ENCODE measurements at regions not wholly inside any gene's neighbourhood (a gene's known extent, or its start where the extent isn't known, plus 50 kb on each side); places are given as distances from the start of the nearest gene placed in this dataset.

DNA sequence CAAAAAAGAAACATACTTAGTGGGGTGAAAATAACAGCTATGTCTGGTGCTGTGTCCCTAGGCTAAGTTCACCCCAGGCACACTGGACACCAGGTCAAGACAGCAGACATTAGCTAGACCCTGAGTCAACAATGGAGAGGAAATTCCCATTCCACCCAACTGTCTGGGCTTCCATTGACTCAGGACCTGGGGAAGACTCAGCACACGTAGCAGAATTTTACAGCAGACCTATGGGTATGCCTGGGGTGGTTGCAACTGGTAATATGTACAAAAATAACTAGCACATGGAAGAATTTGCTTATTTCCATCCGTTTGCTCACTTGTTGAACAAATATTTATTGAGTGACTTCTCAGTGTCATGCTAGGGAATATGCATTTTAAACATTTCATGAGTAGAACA is 117.0 kb downstream of the GAS1 start:
- DNase-seq (ENCODE audit: low spot score), result no peak

DNA sequence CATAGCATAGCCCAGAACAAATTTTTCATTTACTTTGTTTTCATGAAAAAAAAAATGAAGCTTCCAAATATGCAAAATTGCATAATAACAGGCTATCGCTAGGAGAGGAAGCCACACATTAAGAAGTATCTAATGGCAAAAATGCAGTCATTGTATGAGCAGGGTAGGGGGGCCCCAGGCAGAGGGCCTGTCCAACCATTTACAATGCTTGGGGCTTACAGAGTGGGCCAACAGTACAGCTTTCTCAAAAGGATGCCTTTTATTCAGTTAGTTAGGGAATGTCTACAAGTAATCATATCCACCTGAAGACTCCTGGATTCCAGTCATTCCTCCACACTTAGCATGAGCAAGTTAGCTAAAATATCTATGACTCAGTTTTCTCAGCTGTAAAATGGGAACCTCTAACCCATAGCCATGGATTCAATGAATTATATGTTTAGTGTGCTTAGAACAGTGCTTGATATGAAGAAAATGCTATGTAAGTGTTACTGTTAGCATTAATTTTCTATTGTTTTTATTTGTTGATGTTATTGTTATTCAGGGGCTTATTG is 117.7 kb downstream of the GAS1 start:
- no peak for DNase-seq (ENCODE audit: low spot score)

DNA sequence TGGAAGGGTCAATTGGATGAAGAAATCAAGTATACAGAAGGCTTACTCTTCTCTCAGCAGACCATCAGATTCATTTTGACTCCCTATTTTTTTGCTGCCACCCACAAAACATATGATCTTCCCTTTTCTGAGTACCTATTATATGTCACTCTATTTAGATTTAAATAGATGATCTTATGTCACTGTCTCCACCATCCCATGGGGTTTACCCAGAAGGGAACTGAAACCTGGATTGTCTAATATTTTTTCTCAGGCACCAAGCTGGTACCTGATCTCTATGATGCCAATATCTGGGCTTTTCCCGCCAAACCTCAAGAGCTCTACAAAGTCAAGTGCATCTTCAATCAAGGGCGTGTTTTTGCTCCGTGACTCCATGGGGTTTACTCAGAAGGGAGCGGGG is 118.7 kb downstream of the GAS1 start:
- DNase-seq (ENCODE audit: low spot score), result no peak

DNA sequence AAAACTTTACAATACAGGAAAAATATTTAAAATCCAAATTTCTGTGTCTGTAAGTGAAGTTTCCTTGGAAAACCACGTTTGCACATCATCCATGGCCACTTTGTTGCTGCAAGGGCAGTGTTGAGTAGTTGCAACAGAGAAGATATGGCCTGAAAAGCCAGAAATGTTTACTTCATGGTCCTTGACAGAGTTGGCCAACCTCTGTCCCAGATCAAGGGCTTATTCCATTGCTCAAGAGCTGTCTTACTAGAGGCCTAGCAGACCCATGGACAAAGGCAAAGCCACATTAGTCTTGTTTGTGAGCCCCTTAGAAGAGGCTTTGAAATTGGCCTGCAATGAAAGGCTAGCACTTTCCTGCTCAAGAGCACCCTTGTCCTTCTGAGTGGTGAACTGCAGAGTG is 119.4 kb downstream of the GAS1 start:
- DNase-seq (ENCODE audit: low spot score), result no peak

DNA sequence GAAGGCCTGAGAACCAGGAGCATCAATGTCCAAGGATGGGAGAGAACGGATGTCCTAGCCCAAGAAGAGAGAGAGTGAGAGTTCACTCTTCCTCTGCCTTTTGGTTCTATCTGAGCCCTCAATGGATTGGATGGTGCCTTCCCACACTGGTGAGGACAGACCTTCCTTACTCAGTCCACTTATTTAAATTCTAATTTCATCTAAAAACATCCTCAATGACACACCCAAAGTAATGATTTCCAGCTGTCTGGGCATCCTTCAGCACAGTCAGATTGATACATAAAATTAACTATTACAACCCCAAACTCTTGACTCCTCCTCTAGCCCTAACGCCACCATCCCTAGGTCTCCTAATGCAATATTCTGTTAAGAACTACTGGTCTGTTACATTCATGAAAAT is 122.0 kb downstream of the GAS1 start:
- no peak for DNase-seq (ENCODE audit: low spot score)

DNA sequence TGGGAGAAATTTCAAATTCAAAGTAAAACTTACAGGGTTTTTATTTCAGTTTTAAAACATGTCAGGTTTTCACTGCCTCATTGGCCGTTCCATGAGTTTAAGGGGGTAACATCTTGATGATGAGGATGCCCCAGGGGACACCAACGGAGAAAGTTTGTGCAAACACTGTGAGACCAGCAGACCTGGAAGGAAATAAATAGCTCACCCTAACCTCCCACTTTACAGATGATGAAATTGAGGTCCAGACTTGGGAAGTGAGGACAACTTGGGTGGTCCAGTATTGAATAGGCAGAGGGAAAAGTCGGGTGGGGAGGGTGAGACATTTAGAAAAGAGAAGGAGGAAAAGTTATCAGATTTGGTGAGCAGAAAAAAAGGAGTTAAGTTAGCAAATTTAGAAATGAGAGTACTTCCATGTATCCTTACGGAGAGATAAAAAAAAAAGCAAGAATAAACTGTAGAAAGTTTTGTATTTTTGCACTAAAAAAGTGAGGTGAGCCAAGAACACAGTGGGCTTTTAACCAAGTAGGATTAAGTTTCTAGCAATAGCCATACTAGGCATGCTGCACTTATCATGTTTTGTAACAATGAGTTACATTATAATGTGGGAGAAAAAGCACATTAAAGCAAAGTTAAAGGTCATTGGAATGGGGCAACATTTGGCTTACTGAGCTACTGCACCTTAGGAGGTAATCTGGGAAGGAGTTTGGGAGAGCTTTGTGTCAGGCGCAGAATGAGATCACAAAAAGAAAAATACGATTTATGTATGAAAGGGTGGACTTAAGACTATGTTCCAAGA is 125.1 kb downstream of the GAS1 start:
- DNase-seq (ENCODE audit: low spot score), result no peak

DNA sequence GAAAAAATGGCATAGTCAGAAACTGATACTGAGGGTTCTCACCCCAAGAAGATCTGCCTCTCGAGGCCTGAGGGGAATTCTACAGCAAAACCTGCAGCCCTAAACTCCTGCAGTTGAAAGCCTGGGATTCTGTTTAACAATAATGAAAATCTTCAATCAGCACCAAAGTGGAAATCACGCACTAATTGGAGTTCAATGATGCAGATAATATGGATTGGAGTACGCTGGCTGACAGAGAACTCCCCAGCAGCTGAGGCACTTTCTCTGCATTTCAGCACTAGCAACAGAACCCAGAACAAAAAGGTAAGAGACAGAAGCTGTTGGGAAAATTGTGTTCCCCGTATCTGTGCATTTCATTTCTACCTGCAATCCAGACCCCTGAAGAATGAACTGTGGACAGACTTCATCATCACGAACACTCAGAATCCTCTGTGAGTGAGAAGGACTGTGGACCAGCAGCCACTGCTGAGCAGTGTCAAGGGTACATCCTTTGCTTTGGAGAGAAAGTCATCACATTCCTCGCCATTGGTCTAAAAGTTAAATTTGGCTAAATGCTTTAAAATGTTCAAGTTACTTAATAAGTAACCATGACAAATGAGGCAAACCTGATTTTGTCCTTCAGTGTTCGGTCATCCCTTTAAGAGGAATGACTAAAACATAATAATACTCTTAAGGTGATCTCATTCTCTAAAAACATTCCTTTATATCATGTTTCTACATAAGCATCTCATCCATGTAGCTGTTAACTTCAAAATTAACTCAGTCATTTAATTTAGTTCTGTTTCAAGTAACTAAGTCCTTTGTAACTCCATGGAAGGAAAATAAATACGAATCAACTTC is 126.1 kb downstream of the GAS1 start:
- DNase-seq (ENCODE audit: low spot score), result no peak

DNA sequence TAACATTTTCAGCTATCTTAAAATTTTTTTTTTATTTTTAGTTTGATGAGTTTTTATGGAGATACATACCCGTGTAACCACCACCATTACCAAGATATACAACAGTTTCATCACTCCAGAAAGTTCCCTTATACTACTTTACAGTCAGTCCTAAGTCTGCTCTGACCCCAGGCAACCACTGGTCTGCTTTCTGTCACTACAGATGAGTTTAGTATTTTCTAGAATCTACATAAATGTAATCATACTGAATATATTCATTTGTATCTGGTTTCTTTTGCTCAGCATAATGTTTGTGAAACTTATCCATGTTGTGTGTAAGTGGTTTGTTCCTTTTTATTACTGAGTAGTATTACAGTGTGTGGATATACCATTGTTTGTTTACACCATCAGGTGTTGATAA is 127.8 kb downstream of the GAS1 start:
- no peak for DNase-seq (ENCODE audit: low spot score)

DNA sequence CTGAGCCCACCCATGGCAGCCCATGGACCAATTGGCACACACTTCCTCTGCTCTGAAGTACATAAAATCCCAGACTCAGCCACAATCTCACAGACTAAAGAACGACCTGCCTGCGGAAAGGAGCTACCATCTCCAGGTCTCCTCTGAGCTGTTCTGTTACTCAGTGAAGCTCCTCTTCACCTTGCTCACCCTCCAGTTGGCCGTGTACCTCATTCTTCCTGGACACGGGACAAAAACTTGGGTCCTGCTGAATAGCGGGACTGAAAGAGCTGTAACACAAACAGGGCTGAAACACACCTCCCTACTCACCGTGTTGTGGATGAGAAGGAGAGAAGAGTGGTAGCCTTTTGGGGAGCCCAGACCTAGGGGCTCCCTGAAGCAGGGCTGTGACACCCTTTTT is 128.7 kb downstream of the GAS1 start:
- no peak for DNase-seq (ENCODE audit: low spot score)

DNA sequence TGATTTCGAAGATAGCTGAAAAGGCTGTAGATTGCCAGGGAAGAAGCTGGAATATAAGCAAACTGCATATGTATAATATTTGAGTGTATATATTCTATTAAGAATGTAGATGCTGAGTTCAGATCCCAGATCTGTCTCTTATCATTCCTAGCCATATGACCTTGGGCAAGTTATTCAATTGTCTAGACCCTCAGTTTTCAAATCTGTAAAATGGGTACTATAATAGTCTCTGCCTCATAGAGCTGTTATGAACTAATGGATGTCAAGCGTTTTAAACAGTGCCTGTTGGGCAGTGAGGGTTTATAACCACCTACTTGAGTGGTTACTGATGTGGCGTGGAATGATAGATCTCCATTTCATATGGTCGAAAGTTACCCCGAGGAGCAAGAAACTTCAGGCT is 130.4 kb downstream of the GAS1 start:
- no peak for DNase-seq (ENCODE audit: low spot score)

DNA sequence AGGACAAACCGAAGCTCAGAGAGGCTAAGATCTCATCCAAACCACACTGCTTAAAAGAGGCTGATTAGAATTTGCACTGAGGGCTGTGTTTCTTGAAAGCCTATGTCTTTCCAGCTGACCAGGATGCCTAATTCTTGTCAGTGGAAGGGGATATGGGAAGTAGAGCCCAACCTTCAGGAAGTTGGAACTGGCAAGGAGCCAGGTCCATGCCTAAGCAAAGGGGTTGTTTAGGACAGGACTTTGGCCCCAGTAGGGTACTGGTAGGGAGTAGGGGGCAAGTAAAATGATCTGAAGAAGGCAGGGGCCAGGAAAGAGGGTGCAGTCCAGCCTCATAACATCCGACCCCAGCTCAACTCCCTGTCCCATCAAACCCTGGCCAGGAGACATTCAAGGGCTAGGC is 130.9 kb downstream of the GAS1 start:
- DNase-seq (ENCODE audit: low spot score), result no peak

DNA sequence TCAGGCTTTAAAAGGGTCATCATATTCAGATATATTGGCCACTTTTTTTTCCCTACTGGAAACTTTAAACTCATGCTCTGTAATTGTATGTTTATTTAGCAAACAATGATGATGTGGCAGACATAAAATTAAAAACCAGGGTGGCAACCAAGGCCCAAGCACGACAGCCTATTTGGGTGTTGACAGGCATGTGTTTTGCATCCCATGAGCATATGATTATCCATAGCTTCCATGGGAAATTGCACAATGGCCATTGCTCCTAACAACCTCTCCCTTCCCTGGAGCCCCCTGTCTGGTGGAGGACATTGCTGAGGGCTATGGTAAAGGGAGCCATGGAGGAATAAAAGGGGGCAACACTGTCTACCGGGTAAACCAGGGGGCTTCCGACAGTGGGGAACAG is 134.7 kb downstream of the GAS1 start:
- DNase-seq (ENCODE audit: low spot score), result no peak

DNA sequence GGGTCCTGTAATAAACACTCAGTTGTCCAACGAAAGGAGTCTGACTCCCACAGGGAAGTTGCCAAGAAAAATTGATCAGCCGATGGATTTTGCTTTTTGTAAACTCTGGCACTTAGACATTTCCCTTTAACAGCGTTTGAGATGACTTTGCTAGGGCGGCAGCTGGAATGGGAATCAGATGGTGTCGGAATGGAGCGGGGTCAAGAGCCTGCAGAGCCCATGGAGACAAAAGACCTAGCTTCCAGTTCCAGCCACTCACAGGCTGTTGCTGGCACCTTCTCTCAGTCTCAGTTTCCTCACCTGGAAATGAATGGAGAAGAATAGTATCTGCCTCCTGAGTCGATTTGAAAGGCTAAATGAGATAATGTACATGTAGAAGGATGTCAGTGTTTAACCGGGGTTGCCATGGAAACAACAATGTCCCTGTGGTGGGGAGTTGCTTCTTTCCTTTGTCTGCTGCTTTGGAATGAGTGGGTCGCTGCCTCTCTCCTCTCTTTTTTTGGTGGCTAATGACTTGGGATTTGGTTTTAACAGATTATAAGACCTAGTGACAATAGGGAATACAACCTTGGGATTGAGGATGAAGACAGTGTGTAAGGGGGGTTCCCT is 137.4 kb downstream of the GAS1 start:
- DNase-seq (ENCODE audit: low spot score), result no peak

DNA sequence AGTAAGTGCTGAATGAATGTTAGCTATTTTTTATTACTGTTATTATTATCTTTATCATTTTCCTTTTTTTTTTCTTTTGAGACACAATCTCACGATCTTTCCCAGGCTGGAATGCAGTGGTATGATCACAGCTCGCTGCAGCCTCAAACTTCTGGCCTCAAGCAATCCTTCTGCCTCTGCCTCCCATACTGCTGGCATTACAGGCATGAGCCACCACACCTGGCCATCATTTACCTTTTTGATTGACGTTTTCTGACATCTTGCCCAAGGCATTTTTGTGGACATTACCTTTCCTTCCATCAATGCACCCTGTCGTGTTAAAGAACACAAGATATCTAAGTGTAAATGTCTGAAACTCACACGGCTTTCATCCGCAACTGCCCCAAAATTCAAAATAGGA is 138.2 kb downstream of the GAS1 start:
- no peak for DNase-seq (ENCODE audit: low spot score)

DNA sequence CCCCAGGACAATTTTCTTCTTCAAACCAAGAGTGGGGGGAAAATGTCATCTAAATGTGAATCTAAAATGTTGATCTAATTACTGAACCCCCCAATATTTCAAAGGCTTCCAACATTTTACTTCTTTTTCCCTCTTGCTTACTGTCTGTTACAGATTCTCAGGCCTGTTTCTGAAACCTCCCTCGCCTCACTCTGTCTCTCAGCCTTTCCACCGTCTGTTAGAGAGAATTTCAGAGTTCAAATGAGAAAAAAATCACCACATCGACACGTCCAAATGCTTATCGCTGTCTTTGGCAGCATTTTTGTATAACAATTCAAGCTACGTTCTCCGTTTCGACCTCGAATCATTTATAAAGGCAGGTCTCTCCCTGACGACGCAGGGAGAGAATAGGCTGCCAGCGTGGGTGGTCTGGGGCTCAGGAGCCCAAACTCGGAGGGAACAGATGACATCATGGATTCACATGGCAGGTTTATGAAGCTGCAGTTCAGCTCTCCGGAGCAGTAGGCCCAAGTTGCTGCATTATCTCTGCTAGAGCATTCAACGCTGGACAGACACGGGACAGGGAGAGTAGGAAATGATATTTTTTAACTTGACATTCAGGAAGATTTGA is 139.8 kb downstream of the GAS1 start:
- DNase-seq (ENCODE audit: low spot score), result no peak

DNA sequence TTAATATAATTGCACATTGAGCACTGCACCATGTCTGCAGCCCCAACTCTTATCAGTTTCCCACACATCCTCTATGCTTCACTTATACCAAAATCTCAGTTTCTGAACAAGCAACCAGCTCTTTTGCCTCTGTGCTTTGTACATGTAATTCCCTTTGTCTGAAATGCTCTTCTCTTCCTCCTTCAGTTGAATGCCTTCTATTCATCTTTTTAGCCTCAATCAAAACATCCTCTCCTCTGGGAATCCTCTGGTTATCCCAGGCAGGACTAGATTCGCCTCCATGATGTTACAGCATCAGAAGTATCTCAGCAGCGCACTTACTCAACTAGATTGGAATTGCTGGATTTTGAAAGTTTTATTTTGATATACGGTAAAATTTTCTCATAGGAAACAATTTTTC is 143.3 kb downstream of the GAS1 start:
- no peak for DNase-seq (ENCODE audit: low spot score)

DNA sequence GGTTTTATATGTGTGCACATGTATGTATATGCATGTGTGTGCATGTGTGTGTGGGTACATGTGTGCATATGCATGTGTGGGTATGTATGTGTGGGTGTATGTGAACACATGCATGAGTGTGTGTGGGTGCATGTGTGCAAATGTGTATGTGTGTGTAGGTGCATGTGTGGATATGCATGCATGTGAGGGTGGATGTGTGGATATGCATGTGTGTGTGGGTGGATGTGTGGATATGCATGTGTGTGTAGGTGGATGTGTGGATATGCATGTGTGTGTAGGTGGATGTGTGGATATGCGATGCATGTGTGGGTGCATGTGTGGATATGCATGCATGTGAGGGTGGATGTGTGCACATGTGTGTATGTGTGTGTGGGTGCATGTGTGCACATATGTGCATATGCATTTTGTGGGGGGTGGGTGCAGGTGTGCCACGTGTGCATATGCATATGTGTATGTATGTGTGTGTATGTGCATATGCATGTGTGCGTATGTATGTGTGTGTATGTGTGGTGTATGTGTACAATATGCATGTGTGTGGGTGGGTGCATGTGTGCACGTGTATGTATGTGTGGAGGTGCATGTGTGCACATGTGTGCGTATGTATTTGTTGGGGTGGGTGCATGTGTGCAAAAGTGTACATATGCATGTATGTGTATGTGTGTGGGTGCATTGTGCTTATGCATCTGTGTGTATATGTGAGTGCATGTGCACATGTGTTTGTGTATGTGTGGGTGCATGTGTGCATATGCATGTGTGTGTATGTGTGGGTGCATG is 144.2 kb downstream of the GAS1 start:
- no peak for DNase-seq (ENCODE audit: low spot score)

DNA sequence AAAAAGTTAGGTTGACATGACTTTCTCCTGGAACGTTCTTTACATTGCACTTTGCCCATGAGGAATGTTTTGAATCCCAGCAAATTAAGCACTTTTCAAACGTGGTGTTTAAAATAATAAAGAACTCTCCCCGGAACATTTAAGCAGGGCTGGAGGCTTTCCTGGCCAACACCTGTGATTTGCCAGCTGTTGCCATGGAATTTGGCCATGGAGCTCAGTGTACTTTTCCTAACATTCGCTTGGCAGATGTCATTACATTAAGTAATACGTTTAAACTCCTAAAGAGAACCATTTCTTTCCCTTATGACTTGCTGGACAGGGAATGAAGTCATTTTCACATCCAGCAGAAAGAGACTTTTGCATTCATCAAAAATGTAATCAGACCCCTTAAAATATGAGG is 146.1 kb downstream of the GAS1 start:
- DNase-seq (ENCODE audit: low spot score), result no peak

DNA sequence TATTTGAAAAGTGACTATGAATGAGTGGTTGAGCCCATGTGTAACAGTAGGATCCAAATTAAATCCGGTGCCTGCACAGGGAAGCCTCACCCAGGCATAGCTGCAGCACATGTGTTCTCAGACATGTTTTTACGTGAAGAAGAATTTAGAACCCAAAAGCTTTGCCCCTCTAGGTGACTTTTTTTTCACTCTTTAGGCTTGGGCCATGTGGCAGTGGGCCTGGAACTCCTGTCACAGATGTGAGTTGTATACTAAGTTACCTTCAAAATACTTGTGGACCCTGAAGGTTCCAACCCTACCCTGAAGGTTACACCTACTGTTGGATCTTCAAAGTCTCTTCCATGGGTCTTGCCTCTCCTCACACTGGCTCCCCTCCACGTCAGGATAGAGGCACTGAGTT is 146.6 kb downstream of the GAS1 start:
- DNase-seq (ENCODE audit: low spot score), result no peak

DNA sequence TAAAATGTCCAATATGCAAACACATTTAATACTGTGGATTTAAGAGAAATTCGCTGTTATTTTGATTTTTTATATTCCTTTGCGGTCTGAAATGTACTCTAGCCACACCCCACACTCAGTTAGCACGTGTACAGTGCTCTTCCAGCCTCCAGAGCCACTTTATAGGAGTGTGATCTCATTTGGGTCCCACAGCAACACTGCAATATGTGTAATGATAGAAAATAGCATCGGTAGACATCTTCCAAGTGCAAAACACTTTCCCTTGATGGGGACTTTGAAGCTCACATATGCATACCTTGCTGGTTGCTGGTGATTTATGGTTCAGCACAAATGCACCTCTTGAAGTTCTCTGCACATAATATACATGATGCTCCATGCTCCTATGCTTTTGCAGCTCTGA is 148.3 kb downstream of the GAS1 start:
- no peak for DNase-seq (ENCODE audit: low spot score)

DNA sequence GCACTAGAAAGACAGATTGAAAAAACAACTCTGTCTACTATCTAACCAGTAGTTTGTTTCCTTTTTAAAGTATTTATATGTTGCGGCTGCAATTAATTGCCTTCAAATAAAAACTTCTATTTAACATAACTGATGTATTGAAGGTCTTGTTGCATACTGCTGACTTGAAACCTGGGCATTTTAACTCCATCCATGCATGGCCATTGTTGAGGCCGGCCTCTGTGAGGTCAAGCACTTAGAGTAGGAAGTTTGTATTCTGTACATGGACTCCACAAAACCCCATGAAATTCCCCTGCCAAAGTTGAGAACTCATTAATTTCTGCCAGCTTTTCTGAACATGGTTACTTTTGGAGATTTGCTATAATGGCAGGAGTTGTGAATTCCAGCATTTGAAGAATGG is 150.6 kb downstream of the GAS1 start:
- DNase-seq (ENCODE audit: low spot score), result no peak
